ENCODE measurements at regions not wholly inside any gene's neighbourhood (a gene's known extent, or its start where the extent isn't known, plus 50 kb on each side); places are given as distances from the start of the nearest gene placed in this dataset.

- no peaks in the 10 kb centered on the region for H3K9me3 ChIP-seq (ENCODE audit: control insufficient read depth, insufficient read depth, low read depth, low read length)
- POLR2A ChIA-PET: no interaction called here
These were observed 384.5 kb downstream of the GPAT3 start for GRCh38 chr4:83920375-83920774.

GRCh38 chr4:83917572-83917971, 381.7 kb downstream of the GPAT3 start:
- intact Hi-C loops (cut with micrococcal nuclease; ENCODE audit: unreplicated experiment): no loop called here
- ChIA-PET CTCF (no interaction called here), POLR2A (no interaction called here)
- DNase-seq (ENCODE audit: low read depth, low spot score): no peak
- H3K9me3 ChIP-seq (ENCODE audit: control insufficient read depth, insufficient read depth, low read depth, low read length): no peaks in the 10 kb centered on the region
- TF ChIP-seq POLR2AphosphoS5 (IDR thresholded peaks at IDR 0.05; ENCODE audit: low read depth, low read length) (no peak), TCF7L2 (IDR thresholded peaks at IDR 0.05; ENCODE audit: low read depth, low read length) (no peak), REST (IDR thresholded peaks at IDR 0.05; ENCODE audit: insufficient read depth in 1 of 2, low read depth in 2 of 2, low read length in 1 of 2) (no peak), CTCF (IDR thresholded peaks at IDR 0.05) (no peak), SIN3A (IDR thresholded peaks at IDR 0.05; ENCODE audit: borderline replicate concordance, insufficient read depth, low read depth, low read length) (no peak)
- no peaks in the 10 kb centered on the region for H3K4me1 ChIP-seq (ENCODE audit: control insufficient read depth, insufficient read depth, low read length)
- H3K36me3 ChIP-seq (ENCODE audit: control insufficient read depth, insufficient read depth, low read length): no peaks in the 10 kb centered on the region
- no peak overlapping the region for H3K27ac ChIP-seq (ENCODE audit: low read length)
- no peak overlapping the region for H3K4me3 ChIP-seq (ENCODE audit: low read depth in 2 of 2, low read length in 2 of 2)
- no peak for ATAC-seq
- no peaks in the 10 kb centered on the region for H3K27me3 ChIP-seq (ENCODE audit: control insufficient read depth, insufficient read depth, low read length)
- no TSS peak for BruUV-seq (replicated peaks)
- in situ Hi-C loops (cut with HindIII; ENCODE audit: low pct_unique_long_range_greater_than_20kb, low sequenced_read_pairs): no loop called here

More at GRCh38 chr4:83920375-83920774, 384.5 kb downstream of the GPAT3 start:
- intact Hi-C loops (cut with micrococcal nuclease; ENCODE audit: unreplicated experiment): no loop called here
- CTCF ChIA-PET: no interaction called here
- no peak for DNase-seq (ENCODE audit: low read depth, low spot score)
- Histone ChIP-seq H3K27ac (ENCODE audit: low read length) (no peak overlapping the region), H3K4me3 (ENCODE audit: low read depth in 2 of 2, low read length in 2 of 2) (no peak overlapping the region), H3K4me1 (ENCODE audit: control insufficient read depth, insufficient read depth, low read length) (no peaks in the 10 kb centered on the region), H3K27me3 (ENCODE audit: control insufficient read depth, insufficient read depth, low read length) (no peaks in the 10 kb centered on the region), H3K36me3 (ENCODE audit: control insufficient read depth, insufficient read depth, low read length) (no peaks in the 10 kb centered on the region)
- TF ChIP-seq CTCF (IDR thresholded peaks at IDR 0.05) (no peak), SIN3A (IDR thresholded peaks at IDR 0.05; ENCODE audit: borderline replicate concordance, insufficient read depth, low read depth, low read length) (no peak), TCF7L2 (IDR thresholded peaks at IDR 0.05; ENCODE audit: low read depth, low read length) (no peak), POLR2AphosphoS5 (IDR thresholded peaks at IDR 0.05; ENCODE audit: low read depth, low read length) (no peak), REST (IDR thresholded peaks at IDR 0.05; ENCODE audit: insufficient read depth in 1 of 2, low read depth in 2 of 2, low read length in 1 of 2) (no peak)
- no TSS peak for BruUV-seq (replicated peaks)
- no peak for ATAC-seq
- in situ Hi-C loops (cut with HindIII; ENCODE audit: low pct_unique_long_range_greater_than_20kb, low sequenced_read_pairs): no loop called here
